ENCODE measurements at regions not wholly inside any gene's neighbourhood (a gene's known extent, or its start where the extent isn't known, plus 50 kb on each side); places are given as distances from the start of the nearest gene placed in this dataset.

DNA sequence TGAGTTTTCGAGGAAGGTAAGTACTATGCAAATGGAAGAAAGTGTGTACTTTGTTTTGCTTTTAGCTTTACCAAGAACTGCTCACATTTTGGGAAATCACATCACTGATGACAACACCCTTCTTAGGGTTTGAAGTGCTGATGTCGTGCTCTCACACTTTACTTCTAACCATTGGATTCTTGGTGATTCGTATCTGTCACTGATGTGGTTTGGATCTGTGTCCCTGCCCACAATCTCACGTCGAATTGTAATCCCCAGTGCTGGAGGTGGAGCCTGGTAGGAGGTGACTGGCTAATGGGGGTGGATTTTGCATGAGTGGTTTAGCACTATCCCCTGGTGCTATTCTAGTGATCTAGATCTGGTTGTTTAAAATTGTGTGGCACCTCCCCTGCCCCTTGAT lies 75.4 kb upstream of the RGMA start:
- peaks cover 10% of the 10 kb centered on the region for H3K9me3 Mint-ChIP-seq (ENCODE audit: unreplicated experiment)
- Histone ChIP-seq H3K27me3 (ENCODE audit: insufficient read depth, low read length) (peaks cover 19% of the 10 kb centered on the region), H3K27ac (ENCODE audit: low read depth, low read length) (no peak overlapping the region), H3K9me3 (ENCODE audit: insufficient read depth, low read depth, low read length) (no peaks in the 10 kb centered on the region), H3K36me3 (ENCODE audit: insufficient read depth, low read length) (no peaks in the 10 kb centered on the region), H3K4me2 (ENCODE audit: low read length) (no peak overlapping the region), H3K79me2 (ENCODE audit: insufficient read depth, low read length) (no peaks in the 10 kb centered on the region), H3K9ac (ENCODE audit: low read length) (no peak overlapping the region), H2AFZ (ENCODE audit: low read depth, low read length) (no peak overlapping the region), H3K4me1 (ENCODE audit: insufficient read depth, low read length) (no peaks in the 10 kb centered on the region), H3K4me3 (ENCODE audit: insufficient read depth, low read depth, low read length) (no peak overlapping the region), H4K20me1 (ENCODE audit: insufficient read depth, low read length) (no peaks in the 10 kb centered on the region)
- H3K4me1 Mint-ChIP-seq (ENCODE audit: low read depth, unreplicated experiment), result peaks cover 5% of the 10 kb centered on the region
- H3K4me3 Mint-ChIP-seq (ENCODE audit: unreplicated experiment), result no peak overlapping the region
- peaks cover 35% of the 10 kb centered on the region for H3K27me3 Mint-ChIP-seq (ENCODE audit: low read depth, unreplicated experiment)
- FAIRE-seq, result no peak
- no peak for DNase-seq (ENCODE audit: low read depth)
- H3K27ac Mint-ChIP-seq (ENCODE audit: unreplicated experiment), result no peak overlapping the region
- no peaks in the 10 kb centered on the region for H3K36me3 Mint-ChIP-seq (ENCODE audit: low read depth, unreplicated experiment)
- no peak for TF ChIP-seq CTCF (IDR thresholded peaks at IDR 0.05; ENCODE audit: insufficient read depth, low read depth, low read length)
- no peak for TF ChIP-seq EZH2 (IDR thresholded peaks at IDR 0.05; ENCODE audit: insufficient read depth, low read length)

DNA sequence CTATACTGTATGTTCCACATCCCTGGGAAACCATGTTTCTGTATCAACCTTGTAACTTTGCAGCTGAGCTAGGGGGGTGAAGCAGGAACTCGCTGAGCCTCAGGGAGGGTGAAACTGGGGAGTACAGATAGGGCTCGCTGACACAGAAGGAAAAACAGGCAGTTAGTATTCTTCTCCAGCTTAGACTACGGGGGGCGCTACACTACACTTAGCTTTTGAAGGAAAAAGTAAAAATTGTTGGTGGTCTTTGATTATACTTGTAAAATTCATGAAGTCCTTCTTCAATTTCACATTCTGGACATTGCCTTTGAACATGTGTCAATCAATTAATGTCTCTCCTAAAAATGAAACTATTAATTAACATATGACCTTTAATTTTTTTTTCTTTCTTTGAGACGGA lies 73.5 kb upstream of the RGMA start:
- FAIRE-seq, result no peak

DNA sequence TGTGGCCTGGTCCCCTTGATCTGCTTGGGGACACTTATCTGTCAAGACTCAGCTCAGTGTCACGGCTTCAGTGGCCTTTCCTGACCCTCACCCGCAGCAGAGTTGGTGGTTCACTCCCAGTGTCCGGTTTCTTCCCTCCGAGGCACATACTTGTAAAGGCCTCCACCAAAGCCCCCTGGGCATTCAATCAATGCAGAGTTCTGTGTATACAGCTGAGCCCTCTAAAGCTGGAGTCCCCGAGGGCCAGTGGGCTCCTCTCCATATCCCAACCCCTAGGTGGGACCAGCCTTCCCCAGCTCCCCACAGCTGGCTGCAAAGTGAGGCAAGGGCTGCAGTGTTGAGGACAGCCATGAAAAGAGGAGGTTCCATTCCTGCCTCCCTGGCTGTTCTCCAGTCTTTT lies 70.9 kb upstream of the RGMA start:
- Histone ChIP-seq H3K9me3 (ENCODE audit: insufficient read depth, low read depth, low read length) (peaks cover 3% of the 10 kb centered on the region), H2AFZ (ENCODE audit: low read depth, low read length) (no peak overlapping the region), H3K36me3 (ENCODE audit: insufficient read depth, low read length) (no peaks in the 10 kb centered on the region), H4K20me1 (ENCODE audit: insufficient read depth, low read length) (no peaks in the 10 kb centered on the region), H3K4me1 (ENCODE audit: insufficient read depth, low read length) (no peaks in the 10 kb centered on the region), H3K27me3 (ENCODE audit: insufficient read depth, low read length) (peaks cover 8% of the 10 kb centered on the region), H3K9ac (ENCODE audit: low read length) (no peak overlapping the region), H3K4me2 (ENCODE audit: low read length) (no peak overlapping the region), H3K79me2 (ENCODE audit: insufficient read depth, low read length) (no peaks in the 10 kb centered on the region), H3K27ac (ENCODE audit: low read depth, low read length) (no peak overlapping the region), H3K4me3 (ENCODE audit: insufficient read depth, low read depth, low read length) (no peak overlapping the region)
- no peak overlapping the region for H3K4me3 Mint-ChIP-seq (ENCODE audit: unreplicated experiment)
- H3K4me1 Mint-ChIP-seq (ENCODE audit: low read depth, unreplicated experiment), result peaks cover 4% of the 10 kb centered on the region
- H3K36me3 Mint-ChIP-seq (ENCODE audit: low read depth, unreplicated experiment), result no peaks in the 10 kb centered on the region
- FAIRE-seq (no peak), DNase-seq (ENCODE audit: low read depth) (no peak)
- H3K27ac Mint-ChIP-seq (ENCODE audit: unreplicated experiment), result no peak overlapping the region
- H3K27me3 Mint-ChIP-seq (ENCODE audit: low read depth, unreplicated experiment), result peaks cover 19% of the 10 kb centered on the region
- TF ChIP-seq CTCF (IDR thresholded peaks at IDR 0.05; ENCODE audit: insufficient read depth, low read depth, low read length) (no peak), EZH2 (IDR thresholded peaks at IDR 0.05; ENCODE audit: insufficient read depth, low read length) (no peak)
- peaks cover 5% of the 10 kb centered on the region for H3K9me3 Mint-ChIP-seq (ENCODE audit: unreplicated experiment)

More for the DNA sequence above, 73.5 kb upstream of the RGMA start:
- Histone ChIP-seq H2AFZ (ENCODE audit: low read depth, low read length) (no peak overlapping the region), H3K9me3 (ENCODE audit: insufficient read depth, low read depth, low read length) (no peaks in the 10 kb centered on the region), H3K9ac (ENCODE audit: low read length) (no peak overlapping the region), H4K20me1 (ENCODE audit: insufficient read depth, low read length) (no peaks in the 10 kb centered on the region), H3K27ac (ENCODE audit: low read depth, low read length) (no peak overlapping the region), H3K27me3 (ENCODE audit: insufficient read depth, low read length) (peaks cover 19% of the 10 kb centered on the region), H3K4me1 (ENCODE audit: insufficient read depth, low read length) (no peaks in the 10 kb centered on the region), H3K4me2 (ENCODE audit: low read length) (no peak overlapping the region), H3K4me3 (ENCODE audit: insufficient read depth, low read depth, low read length) (no peak overlapping the region), H3K36me3 (ENCODE audit: insufficient read depth, low read length) (no peaks in the 10 kb centered on the region), H3K79me2 (ENCODE audit: insufficient read depth, low read length) (no peaks in the 10 kb centered on the region)
- H3K27ac Mint-ChIP-seq (ENCODE audit: unreplicated experiment), result no peak overlapping the region
- no peak overlapping the region for H3K4me3 Mint-ChIP-seq (ENCODE audit: unreplicated experiment)
- peaks cover 4% of the 10 kb centered on the region for H3K4me1 Mint-ChIP-seq (ENCODE audit: low read depth, unreplicated experiment)
- H3K27me3 Mint-ChIP-seq (ENCODE audit: low read depth, unreplicated experiment), result peaks cover 33% of the 10 kb centered on the region
- DNase-seq (ENCODE audit: low read depth), result no peak
- no peak for TF ChIP-seq EZH2 (IDR thresholded peaks at IDR 0.05; ENCODE audit: insufficient read depth, low read length)
- H3K36me3 Mint-ChIP-seq (ENCODE audit: low read depth, unreplicated experiment), result no peaks in the 10 kb centered on the region
- peaks cover 3% of the 10 kb centered on the region for H3K9me3 Mint-ChIP-seq (ENCODE audit: unreplicated experiment)
